Coronary artery (tissue), 2 donors: ENCODE measurements at regions not wholly inside any gene's neighbourhood (a gene's known extent, or its start where the extent isn't known, plus 50 kb on each side); places are given as distances from the start of the nearest gene placed in this dataset.

ENCODE experiments used
- DNase-seq: peaks from one replicate; pipeline ENCODE4 v3.0.0-alpha.2; 2017; ENCODE audit warnings: low spot score
- H3K27ac ChIP-seq, 2 donors: fragments of 200-600 bp; sonication (generic); one replicate each; pipeline ENCODE4 v1.5.1; 2016 to 2019
- H3K4me3 ChIP-seq: fragments of 200-600 bp; sonication (generic); 2 replicates; pipeline ENCODE4 v1.5.1; 2016; ENCODE audit warnings: mild to moderate bottlenecking, moderate library complexity
- TF ChIP-seq, protein P1 (sequence below): fragments of 200-600 bp; sonication (generic); IDR thresholded peaks from one replicate; pipeline ENCODE4 v1.5.1; 2019; ENCODE audit warnings: antibody characterized with exemption

DNA sequence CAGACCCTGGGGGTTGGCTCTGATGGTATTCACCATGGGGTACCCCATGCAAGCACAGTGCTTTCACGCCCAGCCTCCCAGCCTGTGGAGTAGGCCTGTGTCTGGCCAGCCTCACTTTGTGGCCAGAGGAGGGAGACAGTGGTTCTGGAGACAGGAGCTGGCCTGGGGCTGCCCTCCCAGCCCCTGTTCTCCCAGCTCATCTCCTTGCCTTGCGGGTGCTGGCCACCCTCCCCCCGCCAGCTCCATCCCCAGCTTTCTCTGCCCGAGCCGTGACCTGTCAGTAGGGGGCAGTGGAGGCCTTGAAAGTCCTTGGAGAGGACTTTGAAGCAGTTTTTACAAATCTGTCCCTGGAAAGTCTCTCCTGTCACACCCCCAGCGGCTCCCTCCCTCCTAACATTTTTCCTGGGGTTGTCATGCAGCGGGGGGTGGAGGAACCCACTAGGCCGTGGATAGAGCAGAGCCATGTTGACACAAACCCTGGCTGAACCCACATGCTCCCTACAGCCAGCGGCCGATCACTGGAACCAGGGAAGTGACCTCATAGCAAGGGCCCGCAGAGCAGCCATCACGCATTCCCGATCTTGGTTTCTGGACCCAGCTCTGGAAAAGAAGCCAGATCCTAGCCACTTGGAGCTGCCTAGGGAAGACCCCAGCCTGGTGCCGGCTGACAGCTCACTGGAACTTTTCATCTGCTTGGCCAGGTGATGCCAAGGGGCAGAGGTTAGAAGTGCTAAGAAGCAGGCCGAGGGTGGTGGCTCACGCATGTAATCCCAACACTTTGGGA lies 289.4 kb downstream of the SEC14L1 start:
- Histone ChIP-seq H3K27ac (peak overlapping the region; percentile 89 to 93), H3K4me3 (peak overlapping the region; percentile 27)
- TF ChIP-seq, protein P1, sequence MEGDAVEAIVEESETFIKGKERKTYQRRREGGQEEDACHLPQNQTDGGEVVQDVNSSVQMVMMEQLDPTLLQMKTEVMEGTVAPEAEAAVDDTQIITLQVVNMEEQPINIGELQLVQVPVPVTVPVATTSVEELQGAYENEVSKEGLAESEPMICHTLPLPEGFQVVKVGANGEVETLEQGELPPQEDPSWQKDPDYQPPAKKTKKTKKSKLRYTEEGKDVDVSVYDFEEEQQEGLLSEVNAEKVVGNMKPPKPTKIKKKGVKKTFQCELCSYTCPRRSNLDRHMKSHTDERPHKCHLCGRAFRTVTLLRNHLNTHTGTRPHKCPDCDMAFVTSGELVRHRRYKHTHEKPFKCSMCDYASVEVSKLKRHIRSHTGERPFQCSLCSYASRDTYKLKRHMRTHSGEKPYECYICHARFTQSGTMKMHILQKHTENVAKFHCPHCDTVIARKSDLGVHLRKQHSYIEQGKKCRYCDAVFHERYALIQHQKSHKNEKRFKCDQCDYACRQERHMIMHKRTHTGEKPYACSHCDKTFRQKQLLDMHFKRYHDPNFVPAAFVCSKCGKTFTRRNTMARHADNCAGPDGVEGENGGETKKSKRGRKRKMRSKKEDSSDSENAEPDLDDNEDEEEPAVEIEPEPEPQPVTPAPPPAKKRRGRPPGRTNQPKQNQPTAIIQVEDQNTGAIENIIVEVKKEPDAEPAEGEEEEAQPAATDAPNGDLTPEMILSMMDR = peak; percentile 72
- DNase-seq = peak; percentile 98

DNA sequence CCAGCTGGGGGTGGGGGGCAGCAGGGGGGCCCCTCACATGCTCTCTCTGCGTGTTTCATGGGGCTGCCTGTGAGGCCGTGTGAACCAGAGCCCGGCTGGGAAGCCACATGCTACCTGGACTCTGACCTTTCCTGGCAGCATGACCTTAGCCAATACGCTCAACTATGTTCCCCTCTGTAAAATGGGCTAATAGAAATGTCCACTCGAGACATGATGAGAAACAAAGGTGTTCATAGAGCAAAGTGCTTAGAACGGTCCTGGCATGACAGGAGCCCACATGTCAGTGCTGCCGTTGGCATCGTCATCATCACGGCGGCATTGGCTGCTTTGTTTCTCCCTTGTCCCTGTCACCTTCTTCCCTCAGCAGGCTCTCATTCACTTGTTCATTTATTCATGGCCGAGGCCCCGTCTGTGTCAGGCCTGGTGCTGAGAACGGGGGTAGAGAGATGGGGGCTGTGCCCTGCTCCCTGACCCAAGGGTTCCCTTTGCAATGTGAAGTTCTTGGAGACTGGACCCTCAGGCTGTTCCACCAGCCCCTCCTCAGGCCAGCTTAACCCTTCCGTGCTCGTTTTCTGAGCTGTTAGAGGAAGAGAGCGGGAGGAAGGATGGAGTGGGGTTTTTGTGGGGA lies 291.4 kb downstream of the SEC14L1 start:
- no peak for DNase-seq
- H3K27ac ChIP-seq = no peak overlapping the region
- TF ChIP-seq, protein P1 = no peak
- H3K4me3 ChIP-seq = no peak overlapping the region

DNA sequence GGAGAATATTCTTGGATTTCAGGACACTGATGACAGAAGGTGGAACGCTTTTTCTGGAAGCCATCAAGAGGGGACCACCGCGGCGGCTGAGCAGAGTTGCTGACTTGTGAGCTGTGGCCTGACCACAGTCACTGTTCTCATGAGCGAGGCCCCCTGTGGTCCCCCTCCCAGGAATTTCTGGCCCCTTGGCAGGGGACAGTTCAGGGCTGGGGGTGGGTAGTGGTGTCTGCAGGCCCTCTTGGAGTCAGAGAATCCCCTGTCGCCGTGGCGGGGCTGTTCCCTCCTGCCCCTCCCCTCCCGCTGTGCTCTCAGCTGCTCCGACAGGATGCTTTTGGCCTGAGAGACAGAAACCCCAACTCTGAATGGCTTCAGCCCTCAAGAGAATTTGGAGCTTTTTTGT lies 292.0 kb downstream of the SEC14L1 start:
- DNase-seq = no peak
- no peak overlapping the region for H3K4me3 ChIP-seq
- TF ChIP-seq, protein P1 = no peak
- H3K27ac ChIP-seq = no peak overlapping the region

- TF ChIP-seq, protein P1 = no peak
- Histone ChIP-seq H3K4me3 (peak overlapping the region; percentile 12), H3K27ac (no peak overlapping the region)
- no peak for DNase-seq
Observed at GRCh38 chr17:77433385-77434135, 292.8 kb downstream of the SEC14L1 start.

GRCh38 chr17:77434136-77435114 lies 293.7 kb downstream of the SEC14L1 start:
- TF ChIP-seq, protein P1 = no peak
- no peak overlapping the region for H3K4me3 ChIP-seq
- H3K27ac ChIP-seq = no peak overlapping the region
- no peak for DNase-seq

DNA sequence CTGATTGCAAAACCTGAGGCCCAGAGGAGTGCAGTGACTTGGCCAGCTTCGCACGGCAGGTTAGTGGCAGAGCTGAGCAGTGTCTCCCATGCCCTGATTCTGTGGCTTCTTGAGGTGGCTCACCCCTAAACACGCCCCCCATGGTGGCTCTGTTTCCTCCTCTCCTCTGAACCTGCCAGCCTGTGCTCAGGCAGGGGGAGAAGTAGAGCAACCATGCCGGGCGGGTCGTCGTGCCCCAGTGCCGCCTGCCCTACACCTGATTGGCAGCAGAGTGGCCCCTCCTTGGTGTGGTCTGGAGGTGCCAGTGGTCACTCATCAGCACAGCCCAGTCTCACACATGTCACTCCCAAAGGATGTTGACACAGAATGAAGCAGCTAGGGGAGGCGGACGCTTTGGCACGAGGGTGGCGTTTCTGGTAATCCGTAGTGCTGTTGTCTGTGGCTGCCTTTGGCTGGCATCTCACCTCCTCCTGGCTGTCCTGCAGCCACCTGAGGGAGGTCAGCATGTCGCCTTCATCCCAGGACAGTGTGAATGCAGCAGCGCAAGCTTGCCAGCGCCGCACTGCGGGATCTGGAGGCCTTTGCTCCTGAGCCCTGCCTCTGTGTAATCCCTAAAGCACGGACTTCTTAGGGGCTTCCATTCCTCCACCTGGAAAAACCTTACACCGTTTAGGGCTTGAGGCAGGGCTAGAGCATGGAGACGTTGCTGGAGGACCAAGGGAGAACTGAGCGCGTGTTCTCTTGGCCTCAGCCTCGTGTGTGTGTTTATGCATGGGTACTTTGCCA lies 294.7 kb downstream of the SEC14L1 start:
- Histone ChIP-seq H3K4me3 (no peak overlapping the region), H3K27ac (no peak overlapping the region)
- no peak for DNase-seq
- TF ChIP-seq, protein P1 = no peak
